ENCODE measurements at regions not wholly inside any gene's neighbourhood (a gene's known extent, or its start where the extent isn't known, plus 50 kb on each side); places are given as distances from the start of the nearest gene placed in this dataset.
"Not testable (repeated sequence)": the region's sequence is repeated elsewhere in the genome, so short reads cannot be mapped to it uniquely, and the experiment has no call there.

DNA sequence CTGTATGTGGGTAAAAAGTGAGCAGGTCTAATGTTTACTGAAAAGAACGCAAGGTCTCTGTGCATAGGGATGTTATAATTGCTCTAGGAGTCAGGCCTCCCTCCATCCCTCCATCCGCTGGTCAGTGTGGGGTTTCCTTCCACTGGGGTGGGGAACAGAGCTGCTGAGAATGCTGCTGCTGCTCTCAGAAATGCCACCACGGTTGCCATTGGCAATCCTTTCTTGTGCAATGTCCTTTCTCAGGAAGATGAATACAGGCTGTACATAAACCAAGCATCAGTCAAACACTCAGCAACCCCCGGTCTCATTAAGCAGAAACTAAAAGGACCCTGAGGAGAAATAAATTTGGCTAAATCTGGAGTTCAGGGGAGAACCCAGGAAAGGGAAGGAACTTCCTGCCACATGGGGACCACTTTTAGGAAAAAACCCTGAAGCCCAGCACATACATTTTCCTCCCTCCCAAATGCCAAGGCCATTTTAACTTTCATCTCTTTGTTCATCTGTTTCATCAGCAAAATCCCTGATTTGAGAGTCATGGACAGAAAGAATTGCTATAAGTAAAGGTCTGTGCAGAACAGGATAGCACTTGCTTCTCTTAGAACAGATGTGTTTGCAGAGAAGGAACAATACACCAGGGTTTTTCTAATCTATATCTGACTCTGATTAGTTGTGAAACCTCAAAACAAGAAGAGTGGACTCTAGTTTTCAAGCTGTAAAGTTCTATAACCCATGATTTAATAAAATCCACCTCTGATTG, 70.4 kb upstream of the SLC1A3 start:
- no peak for DNase-seq

DNA sequence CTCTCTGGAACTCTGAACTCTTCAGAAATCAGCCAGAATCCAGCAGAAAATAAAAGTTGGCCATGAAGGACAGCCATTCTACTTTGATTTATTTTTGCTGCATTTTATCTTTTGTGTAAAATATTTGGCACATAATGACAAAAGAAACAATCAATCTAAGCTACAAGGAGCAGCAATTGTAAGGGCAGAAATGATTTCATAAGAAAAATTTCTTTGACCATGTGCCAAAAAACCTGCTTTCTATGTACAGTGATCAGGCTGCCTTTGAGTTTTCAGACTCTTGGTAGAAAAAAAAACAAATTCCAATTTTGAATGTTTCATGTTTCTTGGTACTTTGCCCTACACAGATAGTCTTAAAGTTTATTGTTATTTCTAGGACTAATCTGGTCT, 69.8 kb upstream of the SLC1A3 start:
- DNase-seq = no peak

DNA sequence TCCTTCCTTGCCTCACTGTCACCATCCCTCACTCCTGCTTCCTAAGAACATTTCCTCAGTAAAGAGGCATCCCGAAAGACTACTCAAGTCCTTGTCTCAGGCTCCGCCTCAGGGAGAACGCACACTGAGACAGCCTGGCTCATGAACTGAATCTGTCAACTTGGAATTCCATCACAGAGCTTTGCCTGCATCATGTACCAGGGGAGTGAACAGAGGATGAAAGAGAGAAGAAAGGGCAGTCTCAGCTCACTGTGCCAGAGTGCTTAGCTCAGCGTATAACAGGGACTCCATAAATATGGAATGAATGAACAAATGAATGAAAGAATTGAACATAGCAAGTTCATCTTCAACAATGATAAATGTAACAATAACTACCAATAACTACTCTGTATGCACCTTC, 68.7 kb upstream of the SLC1A3 start:
- DNase-seq = no peak

DNA sequence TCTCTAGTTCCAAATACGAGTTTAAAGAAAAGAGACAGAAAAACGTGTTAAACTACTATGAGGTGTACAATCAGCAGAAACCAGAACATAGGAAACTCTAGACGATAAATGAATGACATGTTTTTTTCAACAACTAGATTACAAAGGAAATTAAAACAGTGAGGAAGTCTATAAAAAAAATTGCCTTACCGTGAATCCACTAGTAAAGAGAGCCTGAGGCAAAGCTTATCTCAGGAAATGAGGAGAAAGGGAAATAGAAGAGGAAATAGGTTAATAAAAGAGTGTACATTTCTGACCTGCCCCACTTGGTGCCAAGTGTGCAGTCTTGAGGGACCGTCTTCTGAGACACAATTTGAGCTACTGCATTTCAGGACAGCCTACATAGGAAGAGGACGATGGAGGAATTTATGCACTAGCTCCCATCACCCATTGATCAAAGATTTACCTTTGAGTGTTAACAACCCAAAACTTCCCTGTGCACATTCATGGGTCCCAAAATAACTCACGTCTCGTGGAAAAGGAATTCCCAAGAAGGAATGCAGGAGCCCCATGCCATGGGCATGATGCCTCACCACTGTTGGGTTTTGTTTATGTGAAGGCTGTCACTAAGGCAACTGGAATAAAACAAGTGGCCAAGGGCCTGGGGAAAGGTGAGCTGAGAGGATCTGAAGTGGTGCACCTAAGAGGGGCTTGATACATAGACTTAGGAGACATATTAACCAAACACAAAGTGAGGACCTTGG, 53.6 kb upstream of the SLC1A3 start:
- no peak for DNase-seq

DNA sequence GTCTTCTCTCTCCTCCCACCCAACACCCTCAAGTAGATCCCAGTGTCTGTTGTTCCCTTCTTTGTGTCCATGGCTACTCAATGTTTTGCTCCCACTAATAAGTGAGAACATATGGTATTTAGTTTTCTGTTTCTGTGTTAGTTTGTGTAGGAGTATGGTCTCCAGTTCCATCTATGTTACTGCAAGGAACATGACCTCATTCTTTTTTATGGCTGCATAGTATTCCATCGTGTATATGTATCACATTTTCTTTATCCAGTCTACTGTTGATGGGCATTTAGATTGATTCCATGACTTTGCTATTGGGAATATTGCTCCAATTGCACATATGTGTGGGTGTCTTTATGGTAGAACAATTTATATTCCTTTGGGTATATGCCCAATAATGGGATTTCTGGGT, 51.4 kb upstream of the SLC1A3 start:
- not testable (repeated sequence) for DNase-seq
